Testis (tissue), 2 donors: ENCODE measurements at regions not wholly inside any gene's neighbourhood (a gene's known extent, or its start where the extent isn't known, plus 50 kb on each side); places are given as distances from the start of the nearest gene placed in this dataset.

Experiments
- POLR2A ChIP-seq: fragments of 450-650 bp; IDR thresholded peaks from one replicate; pipeline ENCODE4 v1.6.1; 2017; ENCODE audit warnings: antibody characterized with exemption, mild to moderate bottlenecking, moderate library complexity
- TF ChIP-seq, protein P1 (sequence below), 3 experiments: fragments of 450-650 bp in 2 of 3; fragments of 200-600 bp in 1 of 3; sonication (generic) in 1 of 3; IDR thresholded peaks; one replicate each; pipeline ENCODE4 v1.5.1; 2016 to 2019; ENCODE audit warnings: antibody characterized with exemption in 3 of 3, mild to moderate bottlenecking in 2 of 3, moderate library complexity in 1 of 3

DNA sequence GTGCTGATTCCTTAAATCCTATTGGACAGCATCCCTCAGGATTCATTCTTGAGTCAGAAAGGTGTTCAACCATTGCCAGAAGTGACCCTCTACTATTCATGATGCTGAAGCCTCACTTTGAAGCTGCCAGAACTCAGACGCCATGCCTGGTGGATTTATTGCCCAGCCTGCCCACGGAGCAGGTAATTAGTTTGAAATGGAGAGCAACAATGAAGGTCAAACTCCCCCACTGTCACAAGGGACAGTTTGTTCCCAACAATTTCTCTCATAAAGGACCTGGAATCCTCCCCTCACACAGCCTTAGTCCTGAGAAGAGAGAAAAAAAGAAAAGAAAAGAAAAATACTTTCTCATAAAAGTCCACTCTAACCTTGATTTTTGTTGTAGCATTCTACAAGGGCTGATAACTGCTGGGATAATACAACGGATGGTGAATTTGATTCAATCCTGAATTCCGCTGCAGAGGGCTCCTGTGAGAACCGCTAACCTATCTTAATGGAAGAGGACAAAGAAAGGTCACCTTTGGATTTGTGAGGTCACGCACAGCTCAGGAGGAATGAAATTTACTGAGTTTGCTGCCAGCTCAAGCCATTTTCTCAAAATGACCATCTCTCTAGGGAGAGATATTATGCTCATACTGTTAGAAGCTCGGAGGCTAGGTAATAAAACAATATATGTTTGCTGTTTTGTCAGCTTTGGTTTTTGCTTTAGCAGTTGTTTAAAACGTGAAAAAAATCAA, 161.6 kb upstream of the SYN3 start:
- TF ChIP-seq, protein P1, sequence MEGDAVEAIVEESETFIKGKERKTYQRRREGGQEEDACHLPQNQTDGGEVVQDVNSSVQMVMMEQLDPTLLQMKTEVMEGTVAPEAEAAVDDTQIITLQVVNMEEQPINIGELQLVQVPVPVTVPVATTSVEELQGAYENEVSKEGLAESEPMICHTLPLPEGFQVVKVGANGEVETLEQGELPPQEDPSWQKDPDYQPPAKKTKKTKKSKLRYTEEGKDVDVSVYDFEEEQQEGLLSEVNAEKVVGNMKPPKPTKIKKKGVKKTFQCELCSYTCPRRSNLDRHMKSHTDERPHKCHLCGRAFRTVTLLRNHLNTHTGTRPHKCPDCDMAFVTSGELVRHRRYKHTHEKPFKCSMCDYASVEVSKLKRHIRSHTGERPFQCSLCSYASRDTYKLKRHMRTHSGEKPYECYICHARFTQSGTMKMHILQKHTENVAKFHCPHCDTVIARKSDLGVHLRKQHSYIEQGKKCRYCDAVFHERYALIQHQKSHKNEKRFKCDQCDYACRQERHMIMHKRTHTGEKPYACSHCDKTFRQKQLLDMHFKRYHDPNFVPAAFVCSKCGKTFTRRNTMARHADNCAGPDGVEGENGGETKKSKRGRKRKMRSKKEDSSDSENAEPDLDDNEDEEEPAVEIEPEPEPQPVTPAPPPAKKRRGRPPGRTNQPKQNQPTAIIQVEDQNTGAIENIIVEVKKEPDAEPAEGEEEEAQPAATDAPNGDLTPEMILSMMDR (IDR thresholded peaks at IDR 0.05), result no peak
- no peak for TF ChIP-seq POLR2A
